ENCODE measurements at regions not wholly inside any gene's neighbourhood (a gene's known extent, or its start where the extent isn't known, plus 50 kb on each side); places are given as distances from the start of the nearest gene placed in this dataset.
"Not testable (repeated sequence)": the region's sequence is repeated elsewhere in the genome, so short reads cannot be mapped to it uniquely, and the experiment has no call there.

DNA sequence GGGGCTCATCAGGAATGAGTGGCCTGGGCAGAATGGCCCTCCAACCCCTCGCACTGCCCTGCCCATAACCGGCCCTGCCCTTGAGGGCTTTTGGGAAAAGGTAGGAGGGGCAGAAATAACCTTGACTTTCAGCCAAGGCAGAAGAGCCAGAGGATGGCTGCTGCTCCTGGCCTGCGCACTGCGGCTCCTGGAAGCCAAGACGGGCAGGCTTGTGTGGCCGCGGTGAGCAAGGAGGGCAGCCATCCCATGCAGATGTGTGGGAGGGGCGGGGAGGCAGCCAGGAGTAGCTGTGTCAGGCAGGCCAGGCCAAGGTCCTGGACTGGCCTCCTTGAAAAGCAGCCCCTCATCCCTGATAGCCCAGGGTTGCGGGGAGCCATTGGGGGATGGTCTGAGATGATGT lies 57.6 kb upstream of the URI1 start:
- Histone ChIP-seq H3K4me3 (no peak overlapping the region), H3K9me3 (no peaks in the 10 kb centered on the region), H3K27ac (no peak overlapping the region), H3K36me3 (no peaks in the 10 kb centered on the region), H3K27me3 (no peaks in the 10 kb centered on the region), H3K4me1 (no peaks in the 10 kb centered on the region)
- ATAC-seq (no peak), DNase-seq (no peak), FAIRE-seq (no peak)
- 80 to 89% methylated on average over 9 of the region's 9 CpGs for WGBS, 2 donors
- TF ChIP-seq, protein P1, sequence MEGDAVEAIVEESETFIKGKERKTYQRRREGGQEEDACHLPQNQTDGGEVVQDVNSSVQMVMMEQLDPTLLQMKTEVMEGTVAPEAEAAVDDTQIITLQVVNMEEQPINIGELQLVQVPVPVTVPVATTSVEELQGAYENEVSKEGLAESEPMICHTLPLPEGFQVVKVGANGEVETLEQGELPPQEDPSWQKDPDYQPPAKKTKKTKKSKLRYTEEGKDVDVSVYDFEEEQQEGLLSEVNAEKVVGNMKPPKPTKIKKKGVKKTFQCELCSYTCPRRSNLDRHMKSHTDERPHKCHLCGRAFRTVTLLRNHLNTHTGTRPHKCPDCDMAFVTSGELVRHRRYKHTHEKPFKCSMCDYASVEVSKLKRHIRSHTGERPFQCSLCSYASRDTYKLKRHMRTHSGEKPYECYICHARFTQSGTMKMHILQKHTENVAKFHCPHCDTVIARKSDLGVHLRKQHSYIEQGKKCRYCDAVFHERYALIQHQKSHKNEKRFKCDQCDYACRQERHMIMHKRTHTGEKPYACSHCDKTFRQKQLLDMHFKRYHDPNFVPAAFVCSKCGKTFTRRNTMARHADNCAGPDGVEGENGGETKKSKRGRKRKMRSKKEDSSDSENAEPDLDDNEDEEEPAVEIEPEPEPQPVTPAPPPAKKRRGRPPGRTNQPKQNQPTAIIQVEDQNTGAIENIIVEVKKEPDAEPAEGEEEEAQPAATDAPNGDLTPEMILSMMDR (IDR thresholded peaks at IDR 0.05) = no peak
- intact Hi-C loops (cut with DNase I) = no loop called here

DNA sequence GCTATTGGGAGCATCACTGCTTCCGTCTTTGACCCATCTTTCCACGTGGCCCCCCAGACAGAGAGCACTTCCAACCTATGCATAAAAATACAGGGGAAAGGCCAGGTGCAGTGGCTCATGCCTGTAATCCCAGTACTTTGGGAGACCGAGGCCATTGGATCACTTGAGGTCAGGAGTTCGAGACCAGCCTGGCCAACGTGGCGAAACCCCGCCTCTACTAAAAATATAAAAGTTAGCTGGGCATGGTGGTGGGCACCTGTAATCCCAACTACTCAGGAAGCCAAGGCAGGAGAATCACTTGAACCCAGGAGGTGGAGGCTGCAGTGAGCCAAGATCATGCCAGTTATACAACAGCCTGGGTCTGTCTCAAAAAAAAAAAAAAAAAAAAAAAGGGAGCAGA lies 55.9 kb upstream of the URI1 start:
- intact Hi-C loops (cut with DNase I); ATAC-seq; H3K36me3 ChIP-seq; H3K4me1 ChIP-seq; FAIRE-seq; H3K9me3 ChIP-seq; H3K27ac ChIP-seq; H3K27me3 ChIP-seq; H3K4me3 ChIP-seq; DNase-seq: not testable (repeated sequence)
- WGBS, 2 donors = 80 to 85% methylated on average over 7 of the region's 7 CpGs

DNA sequence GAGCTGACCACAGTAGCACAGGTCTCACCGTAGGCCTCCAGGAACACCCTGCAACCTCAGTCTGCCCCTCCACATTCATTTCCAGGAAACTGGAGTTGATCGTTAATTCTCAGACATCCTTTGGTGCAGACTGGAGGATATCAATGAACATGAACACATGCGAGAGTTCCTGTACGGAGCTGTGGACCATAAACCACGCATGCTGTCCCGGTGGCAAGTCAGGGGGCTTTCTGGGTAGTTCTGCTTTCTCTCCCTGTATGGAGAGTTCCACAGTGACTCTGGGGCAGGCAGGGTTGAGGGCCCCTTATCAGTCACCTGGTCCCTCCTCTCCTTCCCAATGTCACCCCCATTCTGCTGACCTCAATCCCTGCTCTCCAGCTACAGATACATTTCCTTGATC lies 55.5 kb upstream of the URI1 start:
- ATAC-seq (no peak), FAIRE-seq (no peak), DNase-seq (no peak)
- Histone ChIP-seq H3K27ac (no peak overlapping the region), H3K9me3 (no peaks in the 10 kb centered on the region), H3K4me3 (no peak overlapping the region), H3K27me3 (no peaks in the 10 kb centered on the region), H3K4me1 (no peaks in the 10 kb centered on the region), H3K36me3 (no peaks in the 10 kb centered on the region)
- 82 to 85% methylated on average over 6 of the region's 6 CpGs for WGBS, 2 donors
- TF ChIP-seq, protein P1 (IDR thresholded peaks at IDR 0.05) = no peak
- intact Hi-C loops (cut with DNase I) = no loop called here

DNA sequence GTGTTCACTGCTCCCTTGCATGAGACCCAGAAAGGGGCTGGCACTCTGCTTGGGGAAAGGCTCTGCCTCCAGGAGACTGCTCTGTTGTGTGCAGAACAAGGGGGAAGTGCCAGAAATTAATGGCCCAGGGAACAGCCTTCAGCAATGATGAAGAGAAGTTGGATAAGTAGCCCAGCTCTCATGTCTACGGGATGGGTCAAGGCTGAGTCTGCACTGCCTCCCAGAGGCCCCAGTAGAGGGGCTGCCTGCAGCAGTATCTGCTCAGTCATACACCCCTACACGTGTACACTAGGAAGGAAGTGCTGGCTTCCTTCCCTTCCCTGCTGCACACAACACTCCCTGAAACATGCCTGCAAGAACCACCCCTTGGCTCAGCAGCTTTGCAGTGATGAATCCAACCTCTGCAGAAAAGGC lies 54.6 kb upstream of the URI1 start:
- DNase-seq (no peak), FAIRE-seq (no peak), ATAC-seq (no peak)
- intact Hi-C loops (cut with DNase I) = no loop called here
- no peaks in the 10 kb centered on the region for H3K4me1 ChIP-seq
- no peaks in the 10 kb centered on the region for H3K27me3 ChIP-seq
- TF ChIP-seq, protein P1 (IDR thresholded peaks at IDR 0.05) = no peak
- H3K9me3 ChIP-seq = no peaks in the 10 kb centered on the region
- WGBS, 2 donors = 6 to 20% methylated on average over 2 of the region's 2 CpGs
- no peak overlapping the region for H3K4me3 ChIP-seq
- H3K27ac ChIP-seq = no peak overlapping the region
- no peaks in the 10 kb centered on the region for H3K36me3 ChIP-seq

DNA sequence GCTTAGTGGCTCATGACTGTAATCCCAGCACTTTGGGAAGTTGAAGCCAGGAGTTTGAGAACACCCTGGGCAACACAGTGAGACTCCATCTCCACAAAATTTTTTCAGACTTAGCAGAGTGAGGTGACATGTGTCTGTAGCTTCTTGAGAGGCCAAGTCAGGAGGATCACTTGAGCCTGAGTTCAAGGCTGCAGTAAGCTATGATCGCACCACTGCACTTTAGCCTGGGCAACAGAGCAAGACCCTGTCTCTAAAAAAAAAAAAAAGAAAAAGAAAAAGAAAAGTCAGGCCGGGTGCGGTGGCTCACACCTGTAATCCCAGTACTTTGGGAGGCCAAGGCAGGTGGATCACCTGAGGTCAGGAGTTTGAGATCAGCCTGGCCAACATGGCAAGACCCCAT lies 54.0 kb upstream of the URI1 start:
- H3K9me3 ChIP-seq; DNase-seq; H3K4me3 ChIP-seq; H3K27me3 ChIP-seq; FAIRE-seq; H3K36me3 ChIP-seq; intact Hi-C loops (cut with DNase I); H3K4me1 ChIP-seq; ATAC-seq; H3K27ac ChIP-seq: not testable (repeated sequence)
- WGBS, 2 donors = 77 to 83% methylated on average over 3 of the region's 3 CpGs

DNA sequence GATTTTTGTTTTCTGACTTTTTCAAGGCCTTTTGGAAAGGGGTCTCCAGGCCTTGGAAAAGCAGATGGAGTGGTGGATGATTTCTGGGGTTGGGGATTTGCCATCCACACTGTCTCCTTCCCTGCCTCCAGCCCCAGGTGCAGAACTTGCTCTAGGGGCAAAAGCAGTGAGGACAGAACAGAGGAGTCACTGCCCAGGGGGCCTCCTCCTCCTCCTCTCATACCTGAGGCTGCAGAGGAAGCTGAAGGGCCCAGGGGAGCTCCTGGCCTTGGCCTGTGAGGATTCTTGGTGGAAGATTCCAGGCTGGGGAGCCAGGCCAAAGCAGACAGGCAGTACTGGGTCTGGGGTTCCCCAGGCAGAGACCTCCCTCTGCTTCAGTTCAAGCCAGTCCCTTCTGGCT lies 52.3 kb upstream of the URI1 start:
- TF ChIP-seq, protein P1 (IDR thresholded peaks at IDR 0.05) = no peak
- DNase-seq (no peak), ATAC-seq (no peak), FAIRE-seq (no peak)
- Histone ChIP-seq H3K36me3 (no peaks in the 10 kb centered on the region), H3K9me3 (no peaks in the 10 kb centered on the region), H3K4me3 (no peak overlapping the region), H3K27me3 (no peaks in the 10 kb centered on the region), H3K4me1 (no peaks in the 10 kb centered on the region), H3K27ac (no peak overlapping the region)
- intact Hi-C loops (cut with DNase I) = no loop called here
